Peyer's patch (tissue), 4 donors: ENCODE measurements at regions not wholly inside any gene's neighbourhood (a gene's known extent, or its start where the extent isn't known, plus 50 kb on each side); places are given as distances from the start of the nearest gene placed in this dataset.
"Not testable (repeated sequence)": the region's sequence is repeated elsewhere in the genome, so short reads cannot be mapped to it uniquely, and the experiment has no call there.

ENCODE experiments used
- DNase-seq, 3 donors: peaks; one replicate each; pipeline ENCODE4 v3.0.0-alpha.2; 2017 to 2019
- H3K27ac ChIP-seq, 4 donors: fragments of 200-600 bp; sonication (generic); one replicate each; pipeline ENCODE4 v1.5.1; 2016 to 2019
- H3K27me3 ChIP-seq, 2 donors: fragments of 200-600 bp; sonication (generic); one replicate each; pipeline ENCODE4 v1.5.1; 2019
- H3K36me3 ChIP-seq, 3 donors: fragments of 200-600 bp; sonication (generic); one replicate each; pipeline ENCODE4 v1.5.1; 2016 to 2019
- H3K4me1 ChIP-seq, 4 donors: fragments of 200-600 bp; sonication (generic); one replicate each; pipeline ENCODE4 v1.5.1; 2016 to 2019
- H3K4me3 ChIP-seq, 4 donors: fragments of 200-600 bp; sonication (generic); 1 replicate in 3 of 4; 2 replicates in 1 of 4; pipeline ENCODE4 v1.5.1; 2016 to 2019; ENCODE audit warnings: mild to moderate bottlenecking in 1 of 4
- H3K9me3 ChIP-seq, 4 donors: fragments of 200-600 bp; sonication (generic); one replicate each; pipeline ENCODE4 v1.5.1; 2016 to 2019; ENCODE audit warnings: mild to moderate bottlenecking in 1 of 4
- POLR2A ChIP-seq, 2 donors: fragments of 450-650 bp; IDR thresholded peaks; one replicate each; pipeline ENCODE4 v1.5.1; 2017; ENCODE audit warnings: antibody characterized with exemption in 2 of 2, mild to moderate bottlenecking in 2 of 2, moderate library complexity in 2 of 2
- TF ChIP-seq, protein P1 (sequence below), 6 experiments: fragments of 450-650 bp in 4 of 6; fragments of 200-600 bp in 2 of 6; sonication (generic) in 1 of 6; IDR thresholded peaks; one replicate each; pipeline ENCODE4 v1.5.1; 2017 to 2019; ENCODE audit warnings: antibody characterized with exemption in 6 of 6, mild to moderate bottlenecking in 3 of 6, moderate library complexity in 1 of 6

GRCh38 chr16:87150262-87150661 is 166.9 kb downstream of the C16orf95 start:
- DNase-seq: no peak
- Histone ChIP-seq H3K9me3 (no peaks in the 10 kb centered on the region), H3K4me3 (no peak overlapping the region), H3K27ac (no peak overlapping the region), H3K36me3 (no peaks in the 10 kb centered on the region), H3K27me3 (no peaks in the 10 kb centered on the region), H3K4me1 (no peaks in the 10 kb centered on the region)
- TF ChIP-seq, protein P1, sequence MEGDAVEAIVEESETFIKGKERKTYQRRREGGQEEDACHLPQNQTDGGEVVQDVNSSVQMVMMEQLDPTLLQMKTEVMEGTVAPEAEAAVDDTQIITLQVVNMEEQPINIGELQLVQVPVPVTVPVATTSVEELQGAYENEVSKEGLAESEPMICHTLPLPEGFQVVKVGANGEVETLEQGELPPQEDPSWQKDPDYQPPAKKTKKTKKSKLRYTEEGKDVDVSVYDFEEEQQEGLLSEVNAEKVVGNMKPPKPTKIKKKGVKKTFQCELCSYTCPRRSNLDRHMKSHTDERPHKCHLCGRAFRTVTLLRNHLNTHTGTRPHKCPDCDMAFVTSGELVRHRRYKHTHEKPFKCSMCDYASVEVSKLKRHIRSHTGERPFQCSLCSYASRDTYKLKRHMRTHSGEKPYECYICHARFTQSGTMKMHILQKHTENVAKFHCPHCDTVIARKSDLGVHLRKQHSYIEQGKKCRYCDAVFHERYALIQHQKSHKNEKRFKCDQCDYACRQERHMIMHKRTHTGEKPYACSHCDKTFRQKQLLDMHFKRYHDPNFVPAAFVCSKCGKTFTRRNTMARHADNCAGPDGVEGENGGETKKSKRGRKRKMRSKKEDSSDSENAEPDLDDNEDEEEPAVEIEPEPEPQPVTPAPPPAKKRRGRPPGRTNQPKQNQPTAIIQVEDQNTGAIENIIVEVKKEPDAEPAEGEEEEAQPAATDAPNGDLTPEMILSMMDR (IDR thresholded peaks at IDR 0.05): no peak
- no peak for TF ChIP-seq POLR2A (IDR thresholded peaks at IDR 0.05)

- no peaks in the 10 kb centered on the region for H3K9me3 ChIP-seq
- H3K4me1 ChIP-seq: no peaks in the 10 kb centered on the region
- H3K4me3 ChIP-seq: no peak overlapping the region
- H3K27ac ChIP-seq: no peak overlapping the region
- no peak for DNase-seq
- H3K27me3 ChIP-seq: no peaks in the 10 kb centered on the region
- TF ChIP-seq POLR2A (IDR thresholded peaks at IDR 0.05): no peak
- TF ChIP-seq, protein P1 (IDR thresholded peaks at IDR 0.05): no peak
- no peaks in the 10 kb centered on the region for H3K36me3 ChIP-seq
These were observed 166.4 kb downstream of the C16orf95 start for GRCh38 chr16:87150681-87151280.

GRCh38 chr16:87152221-87152755 is 164.9 kb downstream of the C16orf95 start:
- Histone ChIP-seq H3K4me1 (no peaks in the 10 kb centered on the region), H3K4me3 (no peak overlapping the region), H3K9me3 (no peaks in the 10 kb centered on the region), H3K27me3 (no peaks in the 10 kb centered on the region), H3K36me3 (no peaks in the 10 kb centered on the region), H3K27ac (no peak overlapping the region)
- TF ChIP-seq, protein P1 (IDR thresholded peaks at IDR 0.05): no peak
- TF ChIP-seq POLR2A (IDR thresholded peaks at IDR 0.05): no peak
- no peak for DNase-seq

DNA sequence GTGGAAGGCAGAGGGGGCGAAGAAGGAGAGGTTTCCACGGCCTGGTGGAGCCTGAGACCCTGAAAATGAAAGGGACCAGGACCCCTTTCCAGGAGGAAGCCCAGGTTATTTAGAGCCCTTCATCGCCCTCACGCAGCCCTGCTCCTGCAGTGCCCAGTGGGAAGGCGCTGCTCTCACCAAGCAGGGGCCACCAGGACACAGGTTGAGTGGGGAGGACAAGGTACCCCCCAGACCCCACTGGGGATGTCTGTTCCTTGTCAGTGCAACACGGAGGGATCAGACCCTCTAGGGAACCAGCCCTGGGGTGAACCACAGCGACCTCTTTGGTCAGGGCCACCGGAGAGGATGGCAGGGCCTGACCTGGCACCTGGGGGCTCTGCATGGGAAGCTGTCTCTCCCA is 163.9 kb downstream of the C16orf95 start:
- H3K27ac ChIP-seq: no peak overlapping the region
- H3K9me3 ChIP-seq: no peaks in the 10 kb centered on the region
- H3K27me3 ChIP-seq: no peaks in the 10 kb centered on the region
- DNase-seq: no peak
- no peak overlapping the region for H3K4me3 ChIP-seq
- H3K36me3 ChIP-seq: no peaks in the 10 kb centered on the region
- TF ChIP-seq, protein P1 (IDR thresholded peaks at IDR 0.05): no peak
- TF ChIP-seq POLR2A (IDR thresholded peaks at IDR 0.05): no peak
- no peaks in the 10 kb centered on the region for H3K4me1 ChIP-seq

GRCh38 chr16:87155315-87155714 is 161.9 kb downstream of the C16orf95 start:
- not testable (repeated sequence) for H3K27ac ChIP-seq, H3K27me3 ChIP-seq, H3K9me3 ChIP-seq, DNase-seq, H3K36me3 ChIP-seq, H3K4me1 ChIP-seq, H3K4me3 ChIP-seq

GRCh38 chr16:87156195-87156594 is 161.0 kb downstream of the C16orf95 start:
- Histone ChIP-seq H3K27me3 (no peaks in the 10 kb centered on the region), H3K4me1 (no peaks in the 10 kb centered on the region), H3K27ac (no peak overlapping the region), H3K36me3 (no peaks in the 10 kb centered on the region), H3K9me3 (no peaks in the 10 kb centered on the region), H3K4me3 (no peak overlapping the region)
- no peak for DNase-seq
- no peak for TF ChIP-seq POLR2A (IDR thresholded peaks at IDR 0.05)
- TF ChIP-seq, protein P1 (IDR thresholded peaks at IDR 0.05): no peak
